ENCODE measurements at regions not wholly inside any gene's neighbourhood (a gene's known extent, or its start where the extent isn't known, plus 50 kb on each side); places are given as distances from the start of the nearest gene placed in this dataset.

GRCh38 chr3:187618722-187619121, 51.5 kb downstream of the SST start:
- no peak for DNase-seq

- no peak for DNase-seq
Observed at GRCh38 chr3:187617213-187617612, 53.0 kb downstream of the SST start.

GRCh38 chr3:187616307-187616972, 53.8 kb downstream of the SST start:
- peak; percentile 33 for DNase-seq

GRCh38 chr3:187615630-187616029, 54.6 kb downstream of the SST start:
- DNase-seq: no peak

- DNase-seq: no peak
Observed at GRCh38 chr3:187612656-187613055, 57.5 kb downstream of the SST start.

GRCh38 chr3:187610981-187611511, 59.1 kb downstream of the SST start:
- no peak for DNase-seq

GRCh38 chr3:187594272-187594671, 75.9 kb downstream of the SST start:
- no peak for DNase-seq

GRCh38 chr3:187593451-187593850, 76.7 kb downstream of the SST start:
- no peak for DNase-seq

- no peak for DNase-seq
Observed at GRCh38 chr3:187590861-187591576, 79.2 kb downstream of the SST start.

- DNase-seq: no peak
Observed at GRCh38 chr3:187587076-187587475, 83.1 kb downstream of the SST start.

GRCh38 chr3:187586226-187586625, 84.0 kb downstream of the SST start:
- DNase-seq: no peak

GRCh38 chr3:187572441-187572840, 97.8 kb downstream of the SST start:
- no peak for DNase-seq

GRCh38 chr3:187571701-187572100, 98.5 kb downstream of the SST start:
- no peak for DNase-seq

GRCh38 chr3:187570776-187571175, 99.4 kb downstream of the SST start:
- DNase-seq: no peak

- DNase-seq: no peak
Observed at GRCh38 chr3:187568171-187568570, 102.0 kb downstream of the SST start.

GRCh38 chr3:187567661-187568121, 102.5 kb downstream of the SST start:
- no peak for DNase-seq

GRCh38 chr3:187567021-187567420, 103.2 kb downstream of the SST start:
- DNase-seq: no peak

GRCh38 chr3:187565701-187566100, 104.5 kb downstream of the SST start:
- DNase-seq: no peak

- no peak for DNase-seq
Observed at GRCh38 chr3:187558990-187559389, 111.2 kb downstream of the SST start.

- no peak for DNase-seq
Observed at GRCh38 chr3:187551416-187551815, 118.8 kb downstream of the SST start.

- DNase-seq: no peak
Observed at GRCh38 chr3:187550446-187550845, 119.7 kb downstream of the SST start.

- DNase-seq: no peak
Observed at GRCh38 chr3:187545366-187545765, 124.8 kb downstream of the SST start.

GRCh38 chr3:187544326-187544725, 125.9 kb downstream of the SST start:
- DNase-seq: no peak

GRCh38 chr3:187540847-187541246, 129.3 kb downstream of the SST start:
- DNase-seq: no peak

All from DMS79 (cell line).